HL-60 (cell line): ENCODE measurements at regions not wholly inside any gene's neighbourhood (a gene's known extent, or its start where the extent isn't known, plus 50 kb on each side); places are given as distances from the start of the nearest gene placed in this dataset.

Source experiments
- DNase-seq, 2 experiments: peaks; one replicate each; pipeline ENCODE4 v3.0.0-alpha.2; 2010 to 2020; ENCODE audit warnings: low read depth in 1 of 2, low spot score in 1 of 2
- H3K27ac ChIP-seq: fragments of 250-450 bp; sonication (Bioruptor Pico); replicated peaks from 2 replicates; pipeline ENCODE4 v1.5.1; 2020; ENCODE audit warnings: mild to moderate bottlenecking, moderate library complexity
- H3K27me3 ChIP-seq: fragments of 250-450 bp; sonication (Bioruptor Pico); 2 replicates; pipeline ENCODE4 v1.5.1; 2021; ENCODE audit warnings: mild to moderate bottlenecking, moderate library complexity; ENCODE audit not compliant: insufficient read depth, poor library complexity, severe bottlenecking
- H3K4me3 ChIP-seq: replicated peaks from 2 replicates; pipeline ENCODE4 v1.5.1; 2011; ENCODE audit warnings: mild to moderate bottlenecking, control low read depth, low read length; ENCODE audit not compliant: insufficient read depth
- CTCF ChIP-seq: IDR thresholded peaks from one replicate; pipeline ENCODE4 v1.5.1; 2011; ENCODE audit warnings: low read length, control low read depth, inconsistent platforms; ENCODE audit not compliant: insufficient read depth
- GABPA ChIP-seq: IDR thresholded peaks from 2 replicates; pipeline ENCODE4 v1.6.1; 2012; ENCODE audit warnings: low read depth
- POLR2AphosphoS5 ChIP-seq: IDR thresholded peaks from 2 replicates; pipeline ENCODE4 v1.6.1; 2012; ENCODE audit warnings: low read depth
- SPI1 ChIP-seq: IDR thresholded peaks from 2 replicates; pipeline ENCODE4 v1.6.1; 2012; ENCODE audit warnings: low read depth, mild to moderate bottlenecking, borderline replicate concordance
- TF ChIP-seq, protein P1 (sequence below): IDR thresholded peaks from 2 replicates; pipeline ENCODE4 v1.6.1; 2012; ENCODE audit warnings: low read depth; ENCODE audit not compliant: insufficient replicate concordance

DNA sequence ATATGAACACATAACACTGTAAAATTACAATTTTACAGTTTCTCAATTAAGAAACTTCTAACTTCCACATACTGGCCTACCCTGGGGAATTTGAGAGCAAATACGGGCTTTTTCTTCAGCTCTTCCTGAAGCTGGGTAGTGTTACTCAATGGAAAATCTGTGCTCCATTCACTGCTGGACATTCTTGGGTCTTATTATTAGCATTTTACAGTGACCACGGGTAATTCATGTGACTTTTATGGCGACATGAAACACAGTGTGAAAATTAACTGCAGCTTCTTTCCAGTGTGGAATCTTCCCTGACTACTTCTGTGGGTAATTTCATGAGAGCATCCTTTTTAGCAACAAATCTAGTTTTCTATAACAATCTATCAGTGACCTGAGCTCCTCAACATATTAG, 423.7 kb upstream of the ANO5 start:
- TF ChIP-seq GABPA (no peak), CTCF (no peak), POLR2AphosphoS5 (no peak), SPI1 (no peak)
- TF ChIP-seq, protein P1, sequence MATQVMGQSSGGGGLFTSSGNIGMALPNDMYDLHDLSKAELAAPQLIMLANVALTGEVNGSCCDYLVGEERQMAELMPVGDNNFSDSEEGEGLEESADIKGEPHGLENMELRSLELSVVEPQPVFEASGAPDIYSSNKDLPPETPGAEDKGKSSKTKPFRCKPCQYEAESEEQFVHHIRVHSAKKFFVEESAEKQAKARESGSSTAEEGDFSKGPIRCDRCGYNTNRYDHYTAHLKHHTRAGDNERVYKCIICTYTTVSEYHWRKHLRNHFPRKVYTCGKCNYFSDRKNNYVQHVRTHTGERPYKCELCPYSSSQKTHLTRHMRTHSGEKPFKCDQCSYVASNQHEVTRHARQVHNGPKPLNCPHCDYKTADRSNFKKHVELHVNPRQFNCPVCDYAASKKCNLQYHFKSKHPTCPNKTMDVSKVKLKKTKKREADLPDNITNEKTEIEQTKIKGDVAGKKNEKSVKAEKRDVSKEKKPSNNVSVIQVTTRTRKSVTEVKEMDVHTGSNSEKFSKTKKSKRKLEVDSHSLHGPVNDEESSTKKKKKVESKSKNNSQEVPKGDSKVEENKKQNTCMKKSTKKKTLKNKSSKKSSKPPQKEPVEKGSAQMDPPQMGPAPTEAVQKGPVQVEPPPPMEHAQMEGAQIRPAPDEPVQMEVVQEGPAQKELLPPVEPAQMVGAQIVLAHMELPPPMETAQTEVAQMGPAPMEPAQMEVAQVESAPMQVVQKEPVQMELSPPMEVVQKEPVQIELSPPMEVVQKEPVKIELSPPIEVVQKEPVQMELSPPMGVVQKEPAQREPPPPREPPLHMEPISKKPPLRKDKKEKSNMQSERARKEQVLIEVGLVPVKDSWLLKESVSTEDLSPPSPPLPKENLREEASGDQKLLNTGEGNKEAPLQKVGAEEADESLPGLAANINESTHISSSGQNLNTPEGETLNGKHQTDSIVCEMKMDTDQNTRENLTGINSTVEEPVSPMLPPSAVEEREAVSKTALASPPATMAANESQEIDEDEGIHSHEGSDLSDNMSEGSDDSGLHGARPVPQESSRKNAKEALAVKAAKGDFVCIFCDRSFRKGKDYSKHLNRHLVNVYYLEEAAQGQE, result no peak
- no peaks in the 10 kb centered on the region for H3K27me3 ChIP-seq
- no peak overlapping the region for H3K4me3 ChIP-seq
- no peak overlapping the region for H3K27ac ChIP-seq
- DNase-seq, result no peak

- no peak for DNase-seq
- Histone ChIP-seq H3K4me3 (no peak overlapping the region), H3K27me3 (no peaks in the 10 kb centered on the region), H3K27ac (no peak overlapping the region)
- TF ChIP-seq CTCF (no peak), GABPA (no peak), SPI1 (no peak), POLR2AphosphoS5 (no peak)
- TF ChIP-seq, protein P1, result no peak
These were observed 421.8 kb upstream of the ANO5 start for GRCh38 chr11:21771097-21771496.

DNA sequence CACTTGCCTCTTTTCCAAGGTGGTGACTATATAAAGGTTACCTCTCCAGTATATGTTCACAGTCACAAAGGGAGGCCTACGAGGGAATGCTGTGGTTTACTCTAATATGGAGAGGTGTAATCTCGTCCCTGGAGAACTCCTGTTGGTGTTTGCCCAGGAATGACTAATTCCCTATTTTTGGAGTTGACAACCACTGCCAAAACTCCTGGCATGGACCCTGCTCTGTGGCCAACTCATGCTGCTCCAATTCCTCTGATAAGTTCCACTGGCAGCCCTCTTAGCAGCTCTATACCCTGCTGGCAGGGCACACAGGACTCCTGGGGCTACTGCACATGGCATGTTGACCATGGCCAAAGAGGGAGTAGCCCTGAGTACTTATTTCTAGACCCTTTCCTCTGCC, 418.7 kb upstream of the ANO5 start:
- no peak for DNase-seq
- H3K4me3 ChIP-seq, result no peak overlapping the region
- H3K27ac ChIP-seq, result no peak overlapping the region
- TF ChIP-seq POLR2AphosphoS5 (no peak), CTCF (no peak), SPI1 (no peak), GABPA (no peak)
- TF ChIP-seq, protein P1, result no peak
- no peaks in the 10 kb centered on the region for H3K27me3 ChIP-seq
